Body of pancreas (tissue), 4 donors: ENCODE measurements at regions not wholly inside any gene's neighbourhood (a gene's known extent, or its start where the extent isn't known, plus 50 kb on each side); places are given as distances from the start of the nearest gene placed in this dataset.

Experiments
- ATAC-seq: fragments of 150-250 bp; one replicate; pipeline ENCODE4 v1.9.1; 2016
- DNase-seq, 4 donors: peaks; one replicate each; pipeline ENCODE4 v3.0.0-alpha.2; 2019
- H3K27ac ChIP-seq, 4 donors: fragments of 200-600 bp; sonication (generic); 1 replicate in 3 of 4; 2 replicates in 1 of 4; pipeline versions ENCODE4 v1.5.1 to v1.6.1; 2016 to 2019; ENCODE audit warnings: mild to moderate bottlenecking in 1 of 4, mixed read lengths in 1 of 4, moderate library complexity in 1 of 4
- H3K27me3 ChIP-seq, 2 donors: fragments of 200-600 bp; sonication (generic); one replicate each; pipeline ENCODE4 v1.6.0; 2016; ENCODE audit warnings: mild to moderate bottlenecking in 1 of 2
- H3K36me3 ChIP-seq, 2 donors: fragments of 200-600 bp; sonication (generic); replicated peaks in 1 of 2; 2 replicates each; pipeline ENCODE4 v1.5.1; 2016; ENCODE audit warnings: low read depth in 2 of 2; ENCODE audit not compliant: insufficient read depth in 1 of 2
- H3K4me1 ChIP-seq: fragments of 200-600 bp; sonication (generic); one replicate; pipeline ENCODE4 v1.6.0; 2016
- H3K4me3 ChIP-seq, 2 donors: fragments of 200-600 bp; sonication (generic); 1 replicate in 1 of 2; 2 replicates in 1 of 2; pipeline ENCODE4 v1.5.1; 2016 to 2019
- H3K9me3 ChIP-seq, 3 donors: fragments of 200-600 bp; sonication (generic); 1 replicate in 2 of 3; 2 replicates in 1 of 3; pipeline ENCODE4 v1.5.1; 2016
- CTCF ChIP-seq, 7 experiments: fragments of 450-650 bp in 4 of 7; fragments of 200-600 bp in 3 of 7; sonication (generic) in 3 of 7; IDR thresholded peaks; one replicate each; pipeline ENCODE4 v1.5.1; 2016 to 2019; ENCODE audit warnings: antibody characterized with exemption in 7 of 7
- POLR2A ChIP-seq, 3 donors: fragments of 450-650 bp; IDR thresholded peaks; one replicate each; pipeline ENCODE4 v1.6.1; 2016; ENCODE audit warnings: antibody characterized with exemption in 3 of 3, mild to moderate bottlenecking in 2 of 3
- WGBS, 2 donors: methylation state at CpG; one replicate each; pipeline ENCODE4 v1.1.5; 2017; 5-methylcytosine and 5-hydroxymethylcytosine counted together
- intact Hi-C: fragments of 100-400 bp; cut with DNase I; formaldehyde crosslinking; loops from one replicate; pipeline ENCODE4 v1.15.1; 2023

GRCh38 chr1:213481395-213481794 lies 430.4 kb downstream of the RPS6KC1 start:
- Histone ChIP-seq H3K4me3 (no peak overlapping the region), H3K9me3 (peaks cover 0 to 2% (median 0%) of the 10 kb centered on the region in 3 donors), H3K4me1 (no peaks in the 10 kb centered on the region), H3K27me3 (no peaks in the 10 kb centered on the region), H3K27ac (no peak overlapping the region), H3K36me3 (no peaks in the 10 kb centered on the region)
- intact Hi-C loops, result no loop called here
- DNase-seq (no peak), ATAC-seq (no peak)
- 70 to 75% methylated on average over 2 of the region's 2 CpGs for WGBS, 2 donors
- TF ChIP-seq CTCF (IDR thresholded peaks at IDR 0.05), result no peak
- no peak for TF ChIP-seq POLR2A (IDR thresholded peaks at IDR 0.05)

- no peaks in the 10 kb centered on the region for H3K4me1 ChIP-seq
- no peaks in the 10 kb centered on the region for H3K36me3 ChIP-seq
- DNase-seq, result no peak
- WGBS, 2 donors, result 69 to 78% methylated on average over 3 of the region's 3 CpGs
- TF ChIP-seq POLR2A (IDR thresholded peaks at IDR 0.05), result no peak
- no peak for TF ChIP-seq CTCF (IDR thresholded peaks at IDR 0.05)
- intact Hi-C loops, result no loop called here
- no peak overlapping the region for H3K4me3 ChIP-seq
- no peaks in the 10 kb centered on the region for H3K9me3 ChIP-seq
- no peaks in the 10 kb centered on the region for H3K27me3 ChIP-seq
- no peak overlapping the region for H3K27ac ChIP-seq
- no peak for ATAC-seq
Measured at GRCh38 chr1:213484333-213484732, 433.3 kb downstream of the RPS6KC1 start.

GRCh38 chr1:213484758-213485157 lies 433.7 kb downstream of the RPS6KC1 start:
- WGBS, 2 donors, result 100% methylated on average over 1 of the region's 1 CpG
- intact Hi-C loops, result no loop called here
- H3K4me1 ChIP-seq, result no peaks in the 10 kb centered on the region
- H3K36me3 ChIP-seq, result no peaks in the 10 kb centered on the region
- H3K4me3 ChIP-seq, result no peak overlapping the region
- TF ChIP-seq CTCF (IDR thresholded peaks at IDR 0.05) (no peak), POLR2A (IDR thresholded peaks at IDR 0.05) (no peak)
- no peak for DNase-seq
- H3K27me3 ChIP-seq, result no peaks in the 10 kb centered on the region
- H3K27ac ChIP-seq, result no peak overlapping the region
- no peak for ATAC-seq
- no peaks in the 10 kb centered on the region for H3K9me3 ChIP-seq

GRCh38 chr1:213486488-213486887 lies 435.4 kb downstream of the RPS6KC1 start:
- intact Hi-C loops, result no loop called here
- DNase-seq, result no peak
- Histone ChIP-seq H3K36me3 (no peaks in the 10 kb centered on the region), H3K27ac (no peak overlapping the region), H3K27me3 (no peaks in the 10 kb centered on the region), H3K9me3 (no peaks in the 10 kb centered on the region), H3K4me3 (no peak overlapping the region), H3K4me1 (no peaks in the 10 kb centered on the region)
- no peak for ATAC-seq
- WGBS, 2 donors, result 54 to 65% methylated on average over 3 of the region's 3 CpGs
- TF ChIP-seq POLR2A (IDR thresholded peaks at IDR 0.05), result no peak
- TF ChIP-seq CTCF (IDR thresholded peaks at IDR 0.05), result no peak

- DNase-seq (no peak), ATAC-seq (no peak)
- no peak overlapping the region for H3K27ac ChIP-seq
- no peak overlapping the region for H3K4me3 ChIP-seq
- H3K36me3 ChIP-seq, result no peaks in the 10 kb centered on the region
- intact Hi-C loops, result no loop called here
- no peaks in the 10 kb centered on the region for H3K4me1 ChIP-seq
- H3K9me3 ChIP-seq, result no peaks in the 10 kb centered on the region
- 82% methylated on average over 5 of the region's 5 CpGs for WGBS, 2 donors
- TF ChIP-seq POLR2A (IDR thresholded peaks at IDR 0.05) (no peak), CTCF (IDR thresholded peaks at IDR 0.05) (no peak)
- no peaks in the 10 kb centered on the region for H3K27me3 ChIP-seq
Measured at GRCh38 chr1:213491468-213491867, 440.4 kb downstream of the RPS6KC1 start.
